H1 (cell line): ENCODE measurements at regions not wholly inside any gene's neighbourhood (a gene's known extent, or its start where the extent isn't known, plus 50 kb on each side); places are given as distances from the start of the nearest gene placed in this dataset.

Experiments
- CTCF ChIA-PET: fragments of 300-600 bp; sonication (Branson Sonifier 250); formaldehyde crosslinking; loops from one replicate; lab custom pipeline; 2021; ENCODE audit not compliant: partially characterized antibody; lab: Charles Lee
- POLR2A ChIA-PET: fragments of 300-600 bp; sonication (Branson Sonifier 250); formaldehyde crosslinking; loops from one replicate; lab custom pipeline; 2021; ENCODE audit warnings: inconsistent platforms; ENCODE audit not compliant: partially characterized antibody; lab: Charles Lee
- DNase-seq, 2 experiments: peaks; one replicate each; pipeline versions ENCODE4 v3.0.0 to v3.0.0-alpha.2; 2010 to 2022; ENCODE audit warnings: low spot score in 2 of 2, low read depth in 1 of 2, mixed read lengths in 1 of 2
- FAIRE-seq: peaks from 2 replicates; lab custom pipeline; 2011; peaks lifted over from hg19 to GRCh38; lab: Jason Lieb, UNC
- H2AFZ ChIP-seq: 2 replicates; pipeline ENCODE4 v1.8.1; 2012; ENCODE audit warnings: low read length, inconsistent platforms
- H2AK5ac ChIP-seq: 2 replicates; pipeline ENCODE4 v1.6.1; 2013; ENCODE audit warnings: low read depth, low read length
- H2BK120ac ChIP-seq: replicated peaks from 2 replicates; pipeline ENCODE3; 2013; ENCODE audit warnings: low read depth, low read length, inconsistent platforms
- H2BK12ac ChIP-seq: 2 replicates; pipeline ENCODE4 v1.6.1; 2013; ENCODE audit warnings: low read depth, low read length
- H2BK15ac ChIP-seq: 2 replicates; pipeline ENCODE4 v1.6.1; 2013; ENCODE audit warnings: low read length
- H2BK20ac ChIP-seq: 2 replicates; pipeline ENCODE4 v1.6.1; 2013; ENCODE audit warnings: low read length
- H2BK5ac ChIP-seq: 2 replicates; pipeline ENCODE4 v1.6.1; 2013; ENCODE audit warnings: low read depth, low read length
- H3K14ac ChIP-seq: 2 replicates; pipeline ENCODE4 v1.6.1; 2013; ENCODE audit warnings: inconsistent platforms; ENCODE audit not compliant: insufficient read length
- H3K18ac ChIP-seq: 2 replicates; pipeline ENCODE4 v1.6.1; 2013; ENCODE audit warnings: low read length; ENCODE audit errors: extremely low read depth
- H3K23ac ChIP-seq: 2 replicates; pipeline ENCODE4 v1.6.1; 2013; ENCODE audit warnings: inconsistent platforms; ENCODE audit not compliant: insufficient read length
- H3K23me2 ChIP-seq: 2 replicates; pipeline ENCODE4 v1.6.1; 2013; ENCODE audit warnings: low read depth, low read length
- H3K27ac ChIP-seq: 2 replicates; pipeline ENCODE4 v1.6.1; 2011; ENCODE audit warnings: low read depth, low read length, inconsistent platforms
- H3K27me3 ChIP-seq, 4 experiments: replicated peaks in 1 of 4; 1 replicate in 1 of 4; 2 replicates in 3 of 4; pipeline versions ENCODE4 v1.6.1 to v1.8.1; 2011 to 2013; ENCODE audit warnings: low read length in 3 of 4, mild to moderate bottlenecking in 3 of 4, inconsistent platforms in 2 of 4, mixed read lengths in 2 of 4, moderate library complexity in 1 of 4; ENCODE audit not compliant: control insufficient read depth in 3 of 4, insufficient read depth in 3 of 4; ENCODE audit errors: extremely low read depth in 1 of 4
- H3K36me3 ChIP-seq, 4 experiments: 2 replicates each; pipeline versions ENCODE4 v1.6.1 to v1.8.1; 2011 to 2013; ENCODE audit warnings: mild to moderate bottlenecking in 4 of 4, low read length in 3 of 4, moderate library complexity in 2 of 4, control low read depth in 1 of 4, inconsistent platforms in 1 of 4; ENCODE audit not compliant: insufficient read depth in 4 of 4, control insufficient read depth in 2 of 4
- H3K4ac ChIP-seq: replicated peaks from 2 replicates; pipeline ENCODE3; 2013; ENCODE audit warnings: low read length, low read depth, mixed read lengths, inconsistent platforms; ENCODE audit not compliant: insufficient read length
- H3K4me1 ChIP-seq, 4 experiments: replicated peaks in 1 of 4; 1 replicate in 1 of 4; 2 replicates in 3 of 4; pipeline versions ENCODE4 v1.6.1 to v1.8.1; 2011 to 2013; ENCODE audit warnings: low read length in 3 of 4, inconsistent platforms in 2 of 4, mixed read lengths in 1 of 4; ENCODE audit not compliant: insufficient read depth in 4 of 4, control insufficient read depth in 3 of 4
- H3K4me2 ChIP-seq, 2 experiments: 2 replicates each; pipeline versions ENCODE4 v1.6.1 to v1.8.1; 2011 to 2013; ENCODE audit warnings: low read depth in 2 of 2, low read length in 2 of 2, control low read depth in 1 of 2, inconsistent platforms in 1 of 2, mild to moderate bottlenecking in 1 of 2; ENCODE audit not compliant: insufficient read depth in 1 of 2
- H3K4me3 ChIP-seq, 4 experiments: fragments of 200-600, 300-600 bp in 1 of 4; sonication (generic), shearing (Covaris generic), sonication (Bioruptor Twin) in 1 of 4; 2 replicates each; pipeline versions ENCODE4 v1.5.1 to v1.8.1; 2011 to 2016; ENCODE audit warnings: low read length in 4 of 4, low read depth in 3 of 4, control low read depth in 2 of 4, inconsistent platforms in 2 of 4, mild to moderate bottlenecking in 2 of 4, mixed read lengths in 1 of 4, moderate library complexity in 1 of 4; ENCODE audit not compliant: insufficient read depth in 2 of 4; ENCODE audit errors: extremely low read depth in 1 of 4
- H3K56ac ChIP-seq: replicated peaks from 2 replicates; pipeline ENCODE3; 2013; ENCODE audit warnings: low read depth, mild to moderate bottlenecking, mixed read lengths, low read length, inconsistent platforms; ENCODE audit not compliant: insufficient read length
- H3K79me1 ChIP-seq: 2 replicates; pipeline ENCODE4 v1.6.1; 2013; ENCODE audit warnings: low read depth, low read length, control low read depth
- H3K79me2 ChIP-seq, 2 experiments: 2 replicates each; pipeline versions ENCODE4 v1.6.1 to v1.8.1; 2012 to 2013; ENCODE audit warnings: low read length in 2 of 2, mild to moderate bottlenecking in 2 of 2, inconsistent platforms in 1 of 2; ENCODE audit not compliant: insufficient read depth in 2 of 2, control insufficient read depth in 1 of 2
- H3K9ac ChIP-seq, 4 experiments: replicated peaks in 1 of 4; 1 replicate in 1 of 4; 2 replicates in 3 of 4; pipeline versions ENCODE4 v1.6.1 to v1.8.1; 2011 to 2013; ENCODE audit warnings: low read depth in 3 of 4, low read length in 3 of 4, control low read depth in 2 of 4, mild to moderate bottlenecking in 2 of 4, moderate library complexity in 2 of 4, inconsistent platforms in 1 of 4; ENCODE audit errors: extremely low read depth in 1 of 4
- H3K9me3 ChIP-seq, 2 experiments: 2 replicates each; pipeline versions ENCODE4 v1.6.1 to v1.8.1; 2012 to 2013; ENCODE audit warnings: mild to moderate bottlenecking in 2 of 2, moderate library complexity in 2 of 2, control low read depth in 1 of 2, inconsistent platforms in 1 of 2, low read depth in 1 of 2, low read length in 1 of 2, mixed read lengths in 1 of 2; ENCODE audit not compliant: insufficient read depth in 2 of 2
- H4K20me1 ChIP-seq, 2 experiments: replicated peaks in 1 of 2; 2 replicates each; pipeline versions ENCODE3 to v1.8.1; 2011 to 2013; ENCODE audit warnings: inconsistent platforms in 2 of 2, low read length in 2 of 2, mild to moderate bottlenecking in 1 of 2; ENCODE audit not compliant: insufficient read depth in 2 of 2, control insufficient read depth in 1 of 2
- H4K5ac ChIP-seq: 2 replicates; pipeline ENCODE4 v1.6.1; 2013; ENCODE audit warnings: low read length, low read depth, mixed read lengths, inconsistent platforms; ENCODE audit not compliant: insufficient read length
- H4K8ac ChIP-seq: 2 replicates; pipeline ENCODE4 v1.8.0; 2013; ENCODE audit warnings: mild to moderate bottlenecking, moderate library complexity, low read length, inconsistent platforms; ENCODE audit not compliant: insufficient read depth; ENCODE audit errors: extremely low read depth
- H4K91ac ChIP-seq: replicated peaks from 2 replicates; pipeline ENCODE3; 2013; ENCODE audit warnings: low read length, mixed read lengths, inconsistent platforms; ENCODE audit not compliant: insufficient read length
- ASH2L ChIP-seq: fragments of 200-600, 300-600 bp; sonication (generic); IDR thresholded peaks from one replicate; pipeline ENCODE4 v1.7.1; 2017; ENCODE audit warnings: low read length
- ATF2 ChIP-seq: IDR thresholded peaks from 2 replicates; pipeline ENCODE4 v1.6.1; 2012; ENCODE audit warnings: low read length, inconsistent platforms
- BACH1 ChIP-seq: IDR thresholded peaks from 2 replicates; pipeline ENCODE4 v1.6.1; 2012; ENCODE audit warnings: low read length, improper control_type of control experiment
- BRCA1 ChIP-seq: IDR thresholded peaks from 2 replicates; pipeline ENCODE4 v1.6.1; 2012; ENCODE audit warnings: low read depth, low read length, improper control_type of control experiment
- CBX5 ChIP-seq: fragments of 300-800, 300-1000 bp; sonication (generic); IDR thresholded peaks from 2 replicates; pipeline ENCODE4 v1.7.1; 2016; ENCODE audit warnings: antibody characterized with exemption, low read length, low read depth
- CHD1 ChIP-seq: IDR thresholded peaks from 2 replicates; pipeline ENCODE4 v1.6.1; 2012; ENCODE audit warnings: low read depth, low read length, improper control_type of control experiment
- GABPA ChIP-seq: IDR thresholded peaks from 2 replicates; pipeline ENCODE4 v1.6.1; 2011; ENCODE audit warnings: mild to moderate bottlenecking, low read length, moderate library complexity, borderline replicate concordance; ENCODE audit not compliant: insufficient read depth
- GTF2F1 ChIP-seq: IDR thresholded peaks from 2 replicates; pipeline ENCODE4 v1.6.1; 2012; ENCODE audit warnings: low read depth, low read length, improper control_type of control experiment, borderline replicate concordance
- JUND ChIP-seq: IDR thresholded peaks from 2 replicates; pipeline ENCODE4 v1.6.1; 2011; ENCODE audit warnings: mild to moderate bottlenecking, improper control_type of control experiment, low read length
- KDM4A ChIP-seq: IDR thresholded peaks from one replicate; pipeline ENCODE4 v1.7.1; 2012; ENCODE audit warnings: low read depth, mild to moderate bottlenecking, moderate library complexity, low read length, inconsistent platforms; ENCODE audit not compliant: severe bottlenecking
- NRF1 ChIP-seq: IDR thresholded peaks from 2 replicates; pipeline ENCODE4 v1.6.1; 2011; ENCODE audit warnings: mild to moderate bottlenecking, low read depth, low read length, improper control_type of control experiment
- RXRA ChIP-seq: IDR thresholded peaks from 2 replicates; pipeline ENCODE4 v1.6.1; 2011; ENCODE audit warnings: low read depth, mild to moderate bottlenecking, low read length, moderate library complexity; ENCODE audit not compliant: insufficient read depth
- SIRT6 ChIP-seq: IDR thresholded peaks from one replicate; pipeline ENCODE4 v1.7.1; 2012; ENCODE audit warnings: low read length, inconsistent platforms
- TEAD4 ChIP-seq: IDR thresholded peaks from 2 replicates; pipeline ENCODE4 v1.6.1; 2012; ENCODE audit warnings: low read depth, low read length, inconsistent platforms, mixed read lengths
- ZNF274 ChIP-seq: IDR thresholded peaks from 2 replicates; pipeline ENCODE4 v1.7.0; 2012; ENCODE audit warnings: low read length, borderline replicate concordance; ENCODE audit errors: extremely low read depth
- whole genome bisulfite sequencing, 2 experiments: shearing (Covaris generic) in 1 of 2; methylation state at CpG; one replicate each; pipeline versions ENCODE4 v1.1.6 to v1.1.7; 2013 to 2015; ENCODE audit warnings: low lambda C conversion rate in 2 of 2, mixed read lengths in 2 of 2, inconsistent platforms in 1 of 2, low coverage in 1 of 2, missing lambda C conversion rate in 1 of 2; ENCODE audit not compliant: insufficient replicate concordance in 2 of 2, insufficient coverage in 1 of 2, insufficient read length in 1 of 2; ENCODE audit errors: extremely low coverage in 1 of 2, missing lambda C conversion rate in 1 of 2; 5-methylcytosine and 5-hydroxymethylcytosine counted together

GRCh38 chr2:123652320-123652719 lies 372.8 kb upstream of the CNTNAP5 start:
- H3K4ac ChIP-seq, result no peak overlapping the region
- no peak overlapping the region for H2BK120ac ChIP-seq
- H3K4me2 ChIP-seq, result no peak overlapping the region
- H3K79me1 ChIP-seq, result no peaks in the 10 kb centered on the region
- H3K9me3 ChIP-seq, result no peaks in the 10 kb centered on the region
- no peaks in the 10 kb centered on the region for H3K36me3 ChIP-seq
- H2BK20ac ChIP-seq, result no peak overlapping the region
- H4K8ac ChIP-seq, result no peak overlapping the region
- no peak overlapping the region for H2BK12ac ChIP-seq
- DNase-seq (no peak), FAIRE-seq (no peak)
- no peaks in the 10 kb centered on the region for H3K4me1 ChIP-seq
- no peak overlapping the region for H3K27ac ChIP-seq
- ChIA-PET POLR2A (no interaction called here), CTCF (no interaction called here)
- no peak overlapping the region for H3K14ac ChIP-seq
- 93% methylated on average over 1 of the region's 1 CpG; no CpG with 5 or more reads in 1 of the 2 experiments for WGBS, 2 experiments
- no peaks in the 10 kb centered on the region for H4K20me1 ChIP-seq
- no peak overlapping the region for H3K9ac ChIP-seq
- H3K79me2 ChIP-seq, result no peaks in the 10 kb centered on the region
- H3K27me3 ChIP-seq, result no peaks in the 10 kb centered on the region
- H3K56ac ChIP-seq, result no peak overlapping the region
- no peak overlapping the region for H2BK5ac ChIP-seq
- no peaks in the 10 kb centered on the region for H3K23me2 ChIP-seq
- no peak overlapping the region for H3K23ac ChIP-seq
- no peak overlapping the region for H4K91ac ChIP-seq
- H2BK15ac ChIP-seq, result no peak overlapping the region
- no peak overlapping the region for H2AK5ac ChIP-seq
- no peak overlapping the region for H2AFZ ChIP-seq
- no peak overlapping the region for H4K5ac ChIP-seq
- no peak overlapping the region for H3K18ac ChIP-seq
- H3K4me3 ChIP-seq, result no peak overlapping the region
- TF ChIP-seq NRF1 (no peak), JUND (no peak), RXRA (no peak), CBX5 (no peak), SIRT6 (no peak), KDM4A (no peak), ASH2L (no peak), CHD1 (no peak), BACH1 (no peak), GABPA (no peak), ZNF274 (no peak), GTF2F1 (no peak), TEAD4 (no peak), ATF2 (no peak), BRCA1 (no peak)
